H54 (cell line): ENCODE measurements at regions not wholly inside any gene's neighbourhood (a gene's known extent, or its start where the extent isn't known, plus 50 kb on each side); places are given as distances from the start of the nearest gene placed in this dataset.

Experiments used
- DNase-seq: peaks from one replicate; pipeline ENCODE4 v3.0.0; 2011; ENCODE audit warnings: low spot score, mixed read lengths; ENCODE audit not compliant: insufficient read length
- FAIRE-seq: peaks from 3 replicates; lab custom pipeline; 2011; peaks lifted over from hg19 to GRCh38; lab: Jason Lieb, UNC
- POLR2A ChIP-seq: IDR thresholded peaks from 2 replicates; pipeline ENCODE4 v1.6.1; 2011; ENCODE audit warnings: low read depth, mild to moderate bottlenecking, low read length

DNA sequence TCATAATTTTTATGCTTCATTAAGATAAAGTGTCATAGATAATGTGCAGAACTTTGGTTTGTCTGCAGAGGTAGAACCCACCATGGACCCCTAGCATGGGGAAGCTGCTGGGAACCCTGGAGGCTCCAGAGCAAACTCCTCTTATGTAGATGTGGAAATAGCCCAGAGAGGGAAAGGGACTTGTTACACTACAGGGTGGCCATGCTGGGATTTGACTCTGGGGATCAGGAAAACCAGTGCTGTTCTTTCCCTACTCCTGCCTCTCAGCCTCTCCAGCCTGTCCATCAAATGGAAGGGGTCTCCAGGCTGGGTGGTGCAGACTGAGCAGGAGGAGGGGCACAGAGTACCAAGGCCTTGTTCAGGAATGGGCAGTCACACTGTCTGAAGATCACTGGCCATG lies 54.2 kb downstream of the MSX1 start:
- no peak for TF ChIP-seq POLR2A
- FAIRE-seq: no peak
- DNase-seq: no peak

DNA sequence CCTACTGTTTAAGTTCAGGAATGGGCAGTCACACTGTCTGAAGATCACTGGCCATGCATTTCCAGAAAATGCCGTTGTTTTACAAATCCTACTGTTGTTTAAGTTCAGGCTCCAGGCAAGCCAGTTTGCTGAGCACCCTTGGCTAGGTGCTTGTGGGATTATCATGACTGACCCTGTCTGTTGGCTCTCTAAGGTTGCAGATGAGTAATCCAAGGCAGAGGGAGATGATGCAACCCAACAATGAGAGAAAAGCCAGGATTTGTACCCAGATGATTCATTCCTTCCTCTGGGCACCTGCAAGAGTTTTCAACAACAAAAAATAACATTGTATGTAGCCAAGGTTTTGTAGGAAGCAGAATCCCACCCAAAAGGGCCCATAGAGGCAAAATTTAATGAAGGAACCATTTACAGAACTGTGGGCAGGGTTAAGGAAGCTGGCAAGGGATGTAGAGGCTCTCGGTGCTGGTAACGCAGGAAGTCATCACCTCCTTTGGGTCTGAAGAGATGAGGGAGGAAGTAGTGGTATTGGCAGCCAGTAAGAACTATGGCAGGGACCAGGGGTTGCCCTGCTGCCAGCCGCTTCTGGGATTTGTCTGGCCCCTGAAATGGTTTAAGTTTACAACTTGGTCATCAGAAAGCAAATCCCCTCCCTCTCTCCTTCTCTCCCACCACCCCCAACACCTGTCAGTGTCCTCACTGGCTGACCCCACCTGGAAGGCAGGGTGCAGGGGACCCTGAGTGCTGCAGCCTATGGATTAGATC lies 54.8 kb downstream of the MSX1 start:
- DNase-seq (no peak), FAIRE-seq (no peak)

DNA sequence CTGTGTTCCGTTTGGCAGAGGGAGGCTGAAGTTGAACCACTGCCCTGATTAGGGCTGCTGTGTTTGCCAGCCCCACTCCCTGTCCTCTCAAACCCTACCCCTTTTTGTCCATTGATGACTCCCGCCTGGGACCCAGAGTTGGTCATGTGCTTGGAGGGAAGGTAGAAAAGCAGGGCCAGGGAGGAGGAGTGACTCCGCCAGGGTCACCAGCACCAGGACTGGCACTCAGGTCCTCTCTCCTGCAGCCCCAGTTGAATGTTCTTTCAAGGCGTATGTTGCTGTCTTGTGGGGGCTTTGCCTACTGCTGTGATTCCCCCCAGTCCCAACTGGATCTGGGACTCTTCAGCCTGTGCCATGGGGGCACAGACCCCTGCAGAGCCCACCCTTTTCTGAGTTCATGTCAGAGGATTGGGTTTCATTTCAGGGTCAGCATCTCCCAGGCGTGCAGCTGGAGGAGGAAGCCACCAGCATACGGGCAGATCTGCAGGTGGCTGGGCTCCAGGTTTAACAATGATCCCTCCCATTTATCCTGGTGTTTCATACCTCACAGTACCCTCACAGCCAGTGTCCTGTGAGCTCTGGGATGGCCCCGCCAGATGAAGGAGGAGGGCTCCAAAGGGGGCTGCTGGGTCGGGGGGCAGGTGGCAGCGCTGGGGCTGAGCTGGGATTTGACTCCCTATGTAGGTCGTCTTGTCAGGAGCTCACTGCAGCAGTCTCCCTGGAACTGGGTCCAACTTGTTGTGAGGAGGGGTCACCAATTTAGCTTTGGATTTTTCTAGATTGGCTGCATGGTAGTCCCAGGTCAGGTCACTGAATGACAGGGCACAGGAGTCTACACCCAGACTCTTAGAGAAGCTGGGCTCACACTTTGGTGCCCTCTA lies 55.7 kb downstream of the MSX1 start:
- FAIRE-seq (no peak), DNase-seq (no peak)
- no peak for TF ChIP-seq POLR2A

More for the DNA sequence above, 54.8 kb downstream of the MSX1 start:
- no peak for TF ChIP-seq POLR2A

DNA sequence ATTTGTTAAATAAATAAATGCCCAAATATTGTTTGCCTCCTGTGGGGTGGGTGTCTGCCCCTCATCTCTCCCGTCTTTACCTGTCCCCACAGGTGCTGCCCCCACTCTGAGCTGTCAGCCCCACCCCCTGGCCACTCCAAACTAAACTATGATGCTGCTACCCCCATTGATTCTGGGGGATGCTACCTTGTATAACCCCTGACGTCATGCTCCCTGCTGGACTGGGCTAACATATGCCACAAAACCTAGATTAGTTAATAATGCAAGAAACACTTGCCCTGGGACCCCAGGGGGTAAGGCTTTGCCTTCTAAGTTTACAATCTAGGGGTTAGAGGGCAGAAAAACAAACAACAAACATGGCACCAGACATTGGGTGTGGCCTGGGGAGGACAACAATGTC lies 58.6 kb downstream of the MSX1 start:
- no peak for TF ChIP-seq POLR2A
- DNase-seq (no peak), FAIRE-seq (no peak)

DNA sequence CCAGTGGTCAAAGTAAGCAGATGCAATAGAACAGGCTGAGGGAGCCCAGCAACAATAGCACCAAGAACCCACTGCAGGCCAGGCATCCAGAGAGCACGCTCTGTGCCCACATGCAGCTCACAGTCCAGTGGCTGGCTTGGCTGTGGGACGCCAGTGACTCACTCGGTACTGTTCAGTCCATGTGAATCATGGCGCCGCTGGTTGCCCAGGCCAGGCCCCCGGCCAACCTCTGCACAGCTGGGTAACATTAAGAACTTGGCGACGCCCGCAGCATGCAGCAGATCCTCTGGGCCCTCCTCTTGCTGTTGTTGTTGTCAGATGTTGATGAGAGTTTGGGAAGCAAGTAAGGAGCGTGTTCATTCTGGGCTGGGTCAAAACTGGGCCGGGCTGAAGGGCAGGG lies 60.5 kb downstream of the MSX1 start:
- DNase-seq: peak; percentile 47
- FAIRE-seq: no peak
- no peak for TF ChIP-seq POLR2A

DNA sequence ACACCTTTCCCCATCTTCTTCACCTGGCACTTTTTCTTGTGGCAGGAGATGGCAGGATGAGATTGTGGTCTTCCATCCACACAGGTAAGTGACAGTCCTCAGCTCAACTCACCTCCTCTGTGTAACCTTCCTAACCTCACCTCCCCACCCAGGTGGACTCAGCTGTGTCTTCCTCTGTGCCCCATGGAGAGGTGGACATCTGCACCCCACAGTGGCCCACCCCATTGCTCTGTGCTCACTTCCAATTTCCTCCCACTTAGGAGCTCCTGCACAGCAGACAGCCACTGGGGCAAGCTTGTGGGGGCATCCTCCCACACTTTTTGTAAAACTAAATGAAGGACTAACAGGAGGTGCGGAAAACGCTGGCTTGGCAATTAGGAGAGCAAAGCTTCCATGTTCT lies 61.6 kb downstream of the MSX1 start:
- FAIRE-seq (no peak), DNase-seq (no peak)
- TF ChIP-seq POLR2A: no peak

DNA sequence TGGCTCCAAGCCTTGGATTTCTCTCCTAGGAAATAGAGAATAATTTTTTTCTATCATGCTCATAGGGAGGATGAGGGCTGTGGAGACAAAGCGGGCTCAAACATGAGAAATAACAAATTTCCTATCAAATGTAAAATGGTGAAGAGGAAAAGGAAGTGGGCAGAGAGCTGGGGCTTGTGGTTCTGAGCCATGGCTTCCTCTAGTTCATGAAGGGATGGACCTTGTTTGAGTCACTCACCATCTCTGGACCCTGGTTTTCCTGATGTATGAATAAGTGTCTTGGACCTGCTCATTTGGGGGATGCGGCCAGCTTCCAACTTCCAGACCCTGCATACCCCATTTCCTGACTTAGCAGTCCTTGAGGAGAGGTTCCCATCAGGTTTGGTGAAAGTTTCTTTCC lies 63.0 kb downstream of the MSX1 start:
- DNase-seq (no peak), FAIRE-seq (no peak)
- no peak for TF ChIP-seq POLR2A

DNA sequence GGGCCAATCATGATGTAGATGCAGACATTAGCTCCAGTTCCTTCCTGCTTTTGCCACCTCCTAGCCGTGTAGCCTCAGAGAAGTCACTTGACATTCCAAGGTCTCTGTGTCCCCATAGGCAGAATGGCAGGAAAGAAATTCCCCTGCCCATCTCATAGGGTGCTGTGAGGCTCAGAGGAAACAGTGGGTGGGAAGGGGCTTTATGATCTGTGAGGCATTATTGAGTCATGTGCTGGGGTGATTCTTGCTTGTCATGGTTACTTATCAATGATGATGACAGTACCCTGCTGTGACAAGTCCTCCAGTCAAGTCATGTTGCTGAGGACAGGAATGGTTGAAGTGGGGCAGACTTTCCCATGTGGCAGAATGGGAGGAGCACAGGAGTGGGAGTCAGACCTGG lies 63.7 kb downstream of the MSX1 start:
- FAIRE-seq (no peak), DNase-seq (no peak)
- no peak for TF ChIP-seq POLR2A

DNA sequence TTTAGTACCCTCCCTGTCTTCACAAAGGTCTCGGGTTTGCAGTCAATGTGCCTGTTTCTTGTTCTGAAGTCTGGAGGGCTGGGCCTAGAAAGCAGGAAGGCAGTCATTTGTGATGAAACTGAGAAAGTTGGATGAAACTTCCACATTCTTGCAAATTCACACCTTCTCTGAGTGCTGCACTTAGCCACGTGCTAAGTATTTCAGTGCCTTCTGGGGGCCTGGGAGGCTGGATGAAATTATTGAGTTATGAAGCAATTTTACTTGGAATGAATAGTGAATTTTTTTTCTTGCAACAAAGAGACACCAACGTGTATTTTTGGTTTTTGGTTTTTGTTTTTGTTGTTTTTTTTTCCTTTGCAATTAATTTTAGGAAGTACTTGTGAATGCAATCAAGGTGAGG lies 71.2 kb downstream of the MSX1 start:
- TF ChIP-seq POLR2A: no peak
- DNase-seq (no peak), FAIRE-seq (no peak)

DNA sequence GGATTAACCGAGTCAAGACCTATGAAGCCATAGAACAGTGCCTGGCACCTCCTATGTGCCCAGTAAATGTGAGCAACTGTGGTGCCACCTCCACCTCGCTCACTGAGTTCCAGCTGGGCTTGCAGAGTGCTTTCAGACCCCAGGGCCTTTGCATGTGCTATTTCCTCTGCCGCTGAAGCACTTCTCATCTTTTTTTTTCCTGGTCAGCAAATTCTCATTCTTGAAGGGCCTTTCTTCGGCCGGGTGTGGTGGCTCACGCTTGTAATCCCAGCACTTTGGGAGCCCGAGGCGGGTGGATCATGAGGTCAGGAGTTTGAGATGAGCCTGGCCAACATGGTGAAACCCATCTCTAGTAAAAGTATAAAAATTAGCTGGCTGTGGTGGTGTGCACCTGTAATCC lies 76.5 kb downstream of the MSX1 start:
- FAIRE-seq: no peak
- no peak for DNase-seq
- TF ChIP-seq POLR2A: no peak

DNA sequence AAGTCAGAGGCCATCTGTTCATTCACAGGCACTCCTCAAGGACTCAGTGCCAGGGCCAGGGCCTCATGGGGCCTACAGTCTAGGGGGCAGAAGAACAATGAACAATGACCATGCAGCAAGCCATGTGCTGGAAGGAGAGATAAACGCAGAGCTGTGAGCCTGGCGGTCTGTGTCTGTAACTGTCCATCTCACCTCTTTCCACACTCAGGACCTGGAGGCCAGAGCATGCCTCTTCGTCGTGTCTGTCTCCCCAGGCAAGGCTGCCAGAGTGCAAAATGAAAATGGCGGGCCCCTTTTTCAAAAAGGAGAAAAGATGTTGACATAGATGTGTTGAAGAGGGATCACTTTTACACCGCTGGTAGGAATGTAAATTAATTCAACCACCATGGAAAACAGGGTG lies 78.5 kb downstream of the MSX1 start:
- no peak for FAIRE-seq
- TF ChIP-seq POLR2A: no peak
- DNase-seq: no peak

DNA sequence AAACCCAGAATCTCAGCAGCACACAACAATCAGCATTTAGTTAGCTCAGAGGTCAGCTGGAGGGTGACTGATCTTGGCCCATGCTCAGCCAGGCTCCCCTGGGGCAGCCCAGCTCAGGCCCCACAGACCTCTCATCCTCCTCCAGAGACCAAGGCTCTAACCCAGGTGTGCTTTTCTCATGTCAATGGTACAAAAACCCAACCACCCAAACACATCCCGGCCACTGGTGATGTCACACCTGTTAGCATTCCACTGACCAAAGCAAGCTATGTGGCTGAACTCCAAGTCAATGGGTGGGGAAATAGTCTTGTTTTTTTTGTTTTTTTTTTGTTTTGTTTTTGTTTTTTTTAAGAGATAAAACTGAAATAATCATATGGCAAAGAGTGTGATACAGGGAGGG lies 77.5 kb downstream of the CYTL1 start:
- TF ChIP-seq POLR2A: no peak
- DNase-seq: no peak
- no peak for FAIRE-seq

DNA sequence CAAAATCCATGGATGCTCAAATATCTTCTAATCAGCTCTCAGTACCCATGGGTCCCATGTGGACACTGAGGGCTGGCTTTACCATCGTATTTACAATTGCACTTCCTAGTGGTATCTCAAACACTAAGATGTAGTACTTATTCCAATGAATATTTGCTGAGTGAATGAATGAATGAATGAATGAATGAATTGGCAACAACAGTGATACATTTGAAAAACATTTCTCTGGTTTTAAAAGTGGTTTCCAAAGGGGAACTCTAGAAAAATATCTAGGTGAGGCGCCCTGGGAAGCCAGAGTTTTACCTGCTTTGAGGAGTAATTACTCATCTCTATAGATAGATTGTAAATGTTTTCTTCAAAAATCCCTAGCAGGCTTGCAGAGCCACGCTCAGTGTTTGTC lies 76.6 kb downstream of the CYTL1 start:
- no peak for DNase-seq
- no peak for TF ChIP-seq POLR2A
- FAIRE-seq: no peak

DNA sequence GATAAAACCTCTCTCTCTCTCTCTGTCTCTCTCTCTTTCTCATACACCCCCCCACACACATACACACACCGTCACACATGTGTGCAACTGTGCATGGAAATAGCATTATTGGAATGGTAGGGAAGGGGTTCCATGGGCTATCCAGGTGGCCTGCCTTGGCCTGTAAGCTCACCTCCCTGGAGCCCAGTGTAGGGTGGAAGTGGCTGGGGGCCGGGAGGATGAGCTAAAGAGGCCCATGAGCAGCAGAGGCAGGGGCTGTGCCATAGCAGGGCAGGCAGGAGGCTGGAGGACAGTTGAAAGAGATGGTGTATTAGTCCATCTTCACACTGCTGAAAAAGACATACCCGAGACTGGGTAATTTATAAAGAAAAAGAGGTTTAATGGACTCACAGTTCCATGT lies 74.2 kb downstream of the CYTL1 start:
- DNase-seq (no peak), FAIRE-seq (no peak)
- TF ChIP-seq POLR2A: no peak
